T-helper 1 cell (primary cell): ENCODE measurements at regions not wholly inside any gene's neighbourhood (a gene's known extent, or its start where the extent isn't known, plus 50 kb on each side); places are given as distances from the start of the nearest gene placed in this dataset.
"Not testable (repeated sequence)": the region's sequence is repeated elsewhere in the genome, so short reads cannot be mapped to it uniquely, and the experiment has no call there.

ENCODE experiments used
- DNase-seq, 5 donors: peaks; one replicate each; pipeline ENCODE4 v3.0.0-alpha.2; 2012 to 2020

DNA sequence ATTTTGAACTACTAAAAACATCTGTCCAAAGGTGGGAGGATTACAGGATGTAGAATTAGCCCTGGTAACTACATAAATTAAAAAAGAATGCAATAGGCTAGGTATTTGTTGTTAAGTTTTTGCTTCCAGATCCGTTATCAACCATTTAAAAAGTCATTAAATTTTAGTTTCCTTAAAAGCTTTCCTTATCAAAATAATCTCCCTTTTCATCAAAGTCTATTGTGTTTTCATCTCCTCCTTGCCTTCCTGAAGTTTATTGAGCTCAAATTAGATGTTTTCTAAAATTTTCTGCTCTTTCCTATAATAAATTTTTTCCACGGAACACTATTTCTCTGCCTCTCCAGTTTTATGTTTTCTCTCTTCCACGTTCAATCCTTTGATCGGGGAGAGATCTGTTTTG is 108.6 kb downstream of the MEX3B start:
- no peak for DNase-seq

DNA sequence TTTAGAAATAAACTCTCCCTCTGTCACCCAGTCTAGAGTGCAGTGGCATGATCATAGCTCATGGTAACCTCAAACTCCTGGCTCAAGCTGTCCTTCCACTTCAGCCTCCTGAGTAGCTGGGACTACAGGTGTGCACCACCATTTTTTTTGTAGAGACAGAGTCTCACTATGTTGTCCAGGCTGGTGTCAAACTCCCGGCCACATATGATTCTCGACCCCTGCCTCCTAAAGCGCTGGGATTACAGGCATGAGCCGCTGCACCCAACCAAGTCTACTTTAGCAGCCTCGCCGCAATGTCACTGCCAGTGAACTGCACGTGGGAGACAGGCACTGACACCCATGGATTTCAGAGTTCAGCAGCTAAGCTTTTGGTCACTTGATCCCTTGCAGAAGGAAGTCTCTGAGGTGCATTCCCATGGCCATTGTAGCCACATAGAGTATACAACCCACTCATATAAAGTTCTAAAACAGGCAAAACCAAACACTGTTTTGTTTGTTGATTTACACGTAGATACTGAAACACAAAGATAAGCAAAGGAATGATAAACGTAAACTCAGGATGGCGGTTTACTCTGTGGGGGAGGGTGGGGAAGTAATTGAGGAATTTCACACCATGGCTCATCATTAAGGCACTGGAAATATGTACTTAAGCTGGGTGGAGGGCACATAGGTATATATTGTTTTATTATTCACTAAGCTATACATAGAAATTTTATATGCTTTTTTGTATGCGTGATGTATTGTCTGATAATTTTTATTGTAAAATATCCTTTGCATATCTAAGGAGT is 115.0 kb downstream of the MEX3B start:
- no peak for DNase-seq

DNA sequence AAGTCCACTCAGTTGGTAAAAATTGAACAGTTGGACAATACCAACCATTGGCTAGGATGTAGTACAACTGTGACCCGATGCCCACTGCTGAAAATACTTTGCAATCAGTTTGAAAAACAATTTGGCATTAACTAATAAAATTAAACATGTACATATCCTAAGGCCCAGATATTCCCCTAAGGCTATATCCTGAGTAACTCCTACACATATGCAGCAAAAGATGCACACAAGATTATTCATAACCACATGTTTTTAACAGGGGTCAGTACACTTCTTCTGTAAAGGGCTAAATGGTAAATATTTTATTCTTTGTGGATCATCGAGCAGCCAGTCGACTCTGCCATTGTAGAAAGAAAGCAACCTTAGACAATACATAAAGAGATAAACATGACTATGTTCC is 116.3 kb downstream of the MEX3B start:
- DNase-seq: no peak

DNA sequence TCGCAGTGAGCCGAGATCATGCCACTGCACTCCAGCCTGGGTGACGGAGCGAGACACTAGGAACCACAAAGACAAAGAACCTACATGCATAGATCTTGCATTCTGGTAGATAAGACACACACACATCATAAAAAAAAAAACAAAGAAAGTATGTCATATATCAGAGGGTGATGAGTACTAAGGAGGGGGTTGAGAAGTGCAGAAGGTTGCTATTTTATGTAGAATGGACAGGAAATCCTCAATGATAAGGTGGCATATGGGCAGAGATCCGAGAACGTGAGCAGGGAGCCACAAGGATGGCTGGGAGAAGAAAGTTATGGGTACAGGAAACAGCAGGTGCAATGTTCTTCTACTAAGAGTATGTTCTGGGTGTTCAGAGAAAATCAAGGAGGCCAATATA is 118.8 kb downstream of the MEX3B start:
- DNase-seq: no peak

DNA sequence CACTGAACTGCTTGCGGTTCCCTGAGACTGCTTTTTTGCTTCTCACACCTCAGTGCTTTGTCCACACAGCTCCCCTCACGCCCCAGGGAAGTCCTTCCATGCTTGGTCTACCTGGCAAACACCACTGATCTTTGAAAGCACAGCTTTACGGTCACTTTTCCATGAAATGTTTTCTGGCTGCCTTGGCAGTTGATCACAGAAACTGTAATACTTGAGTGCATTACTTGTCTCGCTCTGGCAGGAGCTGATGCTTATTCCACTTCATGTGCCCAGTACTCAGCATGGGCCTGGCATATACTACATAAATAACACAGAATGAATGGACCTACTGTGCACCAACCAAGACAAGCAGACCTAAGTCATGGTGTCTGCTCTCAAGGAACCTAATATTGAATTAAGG is 121.1 kb downstream of the MEX3B start:
- DNase-seq: no peak

DNA sequence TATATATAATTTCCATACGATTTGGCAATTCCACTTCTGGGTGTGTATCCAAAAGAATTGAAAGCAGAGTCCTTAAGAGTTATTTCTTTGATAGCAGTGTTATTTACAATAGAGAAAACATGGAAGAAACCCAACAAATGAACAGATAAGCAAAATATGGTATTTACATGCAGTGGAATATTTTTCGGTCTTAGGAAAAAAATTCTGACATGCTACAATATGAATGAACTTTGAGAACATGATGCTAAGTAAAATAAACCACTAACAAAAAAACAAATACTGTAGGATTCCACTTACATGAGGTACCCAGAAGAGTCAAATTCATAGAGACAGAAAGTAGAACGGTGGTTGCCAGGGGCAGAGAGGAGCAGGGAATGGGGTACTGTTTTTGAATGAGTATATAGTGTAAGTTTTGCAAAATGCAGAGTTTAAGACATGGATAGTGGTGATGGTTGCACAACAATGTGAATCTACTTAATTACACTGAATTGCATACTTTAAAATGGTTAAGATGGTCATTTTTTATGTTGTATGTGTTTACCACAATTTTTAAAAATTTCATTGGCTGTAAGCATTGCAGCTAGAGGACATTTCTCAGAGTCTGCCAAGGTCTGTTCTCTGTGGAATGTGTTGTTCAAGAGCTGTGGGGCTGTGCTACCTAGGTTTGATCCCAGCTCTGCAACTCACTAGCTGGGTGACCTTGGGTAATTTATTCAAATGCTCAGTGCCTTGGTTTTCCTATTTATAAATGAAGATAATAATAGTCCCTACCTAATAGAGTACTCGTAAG is 122.1 kb downstream of the MEX3B start:
- DNase-seq: no peak

DNA sequence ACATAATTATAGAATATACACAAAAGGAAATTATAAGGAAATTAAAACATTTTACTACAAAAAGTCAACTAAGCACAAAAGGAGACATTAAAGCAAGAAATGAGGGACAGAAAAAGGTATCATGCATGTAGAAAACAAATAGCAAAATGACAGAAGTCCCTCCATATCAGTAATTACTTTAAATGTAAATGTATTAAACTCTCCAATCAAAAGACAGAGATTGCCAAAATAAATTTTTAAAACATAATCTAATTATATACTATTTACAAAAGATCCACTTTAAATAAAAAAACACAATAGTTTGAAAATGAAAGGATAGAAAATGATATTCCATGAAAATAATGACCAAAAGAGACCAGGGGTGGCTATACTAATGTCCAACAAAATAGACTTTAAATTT is 123.7 kb downstream of the MEX3B start:
- DNase-seq: no peak

DNA sequence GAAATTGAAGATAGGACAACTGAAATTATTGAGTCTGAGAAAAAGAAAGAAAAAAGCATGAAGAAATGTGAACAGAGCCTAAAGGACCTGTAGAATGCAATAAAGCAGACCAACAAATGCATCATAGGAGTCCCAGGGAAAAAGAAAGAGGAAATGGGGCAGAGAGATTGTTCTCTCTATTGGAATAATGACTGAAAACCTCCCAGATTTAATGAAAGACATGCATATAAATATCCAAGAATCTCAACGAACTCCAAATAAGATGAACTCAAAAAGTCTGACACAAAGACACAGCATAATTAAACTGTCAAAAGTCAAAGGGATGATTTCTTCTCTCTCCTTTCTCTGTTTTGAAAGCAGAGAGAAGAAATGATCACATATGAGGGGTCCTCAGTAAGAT is 124.7 kb downstream of the MEX3B start:
- no peak for DNase-seq

DNA sequence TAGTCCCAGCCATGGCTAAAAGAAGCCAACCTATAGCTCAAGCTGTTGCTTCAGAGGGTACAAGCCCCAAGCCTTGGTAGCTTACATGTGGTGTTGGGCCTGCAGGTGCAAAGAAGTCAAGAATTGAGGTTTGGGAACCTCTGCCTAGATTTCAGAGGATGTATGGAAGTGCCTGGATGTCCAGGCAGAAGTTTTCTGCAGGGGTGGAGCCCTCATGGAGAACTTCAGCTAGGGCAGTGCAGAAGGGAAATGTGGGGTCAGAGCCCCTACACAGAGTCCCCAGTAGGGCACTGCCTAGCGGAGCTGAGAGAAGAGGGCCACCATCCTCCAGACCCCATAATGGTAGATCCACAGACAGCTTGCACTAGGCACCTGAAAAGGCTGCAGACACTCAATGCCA is 127.1 kb downstream of the MEX3B start:
- not testable (repeated sequence) for DNase-seq

DNA sequence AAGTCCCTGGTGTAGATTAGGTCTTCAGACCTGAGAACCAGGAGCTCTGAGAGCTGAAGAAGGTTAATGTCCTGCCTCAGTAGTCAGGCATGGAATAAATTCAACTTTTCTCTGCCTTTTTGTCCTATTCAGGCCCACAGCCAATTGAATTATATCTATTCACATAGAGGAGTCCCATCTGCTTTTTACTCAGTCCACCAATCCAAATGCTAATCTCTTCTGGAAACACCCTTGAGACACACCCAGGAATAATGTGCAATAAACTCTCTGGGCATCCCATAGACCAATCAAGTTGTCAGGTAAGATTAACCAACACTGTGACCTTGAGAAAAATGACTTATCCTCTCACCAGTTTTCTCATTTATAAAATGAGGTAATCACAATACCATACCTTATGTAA is 129.4 kb downstream of the MEX3B start:
- no peak for DNase-seq

DNA sequence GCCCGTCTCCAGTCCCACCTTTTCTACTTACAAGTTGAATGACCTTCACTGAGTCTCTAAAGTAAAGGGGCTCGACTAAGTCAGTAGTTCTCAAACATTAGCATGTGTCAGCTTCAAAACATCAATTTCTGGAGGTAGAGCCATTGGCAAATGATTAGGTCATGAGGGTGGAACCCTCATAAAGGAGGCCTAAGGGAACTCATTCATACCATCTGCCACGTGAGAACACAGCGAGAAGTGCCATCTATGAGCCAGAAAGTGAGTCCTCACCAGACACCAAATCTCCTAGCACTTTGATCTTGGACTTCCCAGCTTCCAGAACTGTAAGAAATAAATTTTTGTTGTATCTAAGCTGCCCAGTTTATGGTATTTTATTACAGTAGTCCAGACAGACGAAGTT is 129.8 kb downstream of the MEX3B start:
- DNase-seq: no peak

DNA sequence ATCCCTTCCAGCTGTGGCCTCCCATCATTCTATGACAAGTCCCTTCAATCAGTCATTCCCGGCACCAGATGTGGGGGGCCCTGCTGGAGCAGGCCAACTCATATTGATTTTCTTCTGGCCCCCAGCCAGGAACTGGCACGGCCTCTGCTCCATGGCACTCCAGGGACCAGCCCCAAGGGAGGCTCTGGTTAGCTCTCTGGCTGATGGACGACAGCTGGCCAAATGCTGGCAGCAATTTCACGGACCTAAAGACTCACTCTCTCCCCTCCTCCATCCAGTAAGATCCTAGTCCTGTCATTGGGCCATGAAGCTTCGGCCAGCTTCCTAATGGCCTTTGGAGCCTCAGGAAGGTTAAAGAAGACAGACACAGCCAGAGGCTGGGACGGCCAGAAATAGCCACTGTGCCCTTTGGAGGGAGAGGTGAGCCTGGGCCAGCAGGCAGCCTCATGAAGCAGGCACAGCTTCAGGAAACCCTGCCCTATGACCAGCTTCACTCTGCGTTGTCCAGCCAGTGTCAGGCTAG is 131.0 kb downstream of the MEX3B start:
- no peak for DNase-seq

DNA sequence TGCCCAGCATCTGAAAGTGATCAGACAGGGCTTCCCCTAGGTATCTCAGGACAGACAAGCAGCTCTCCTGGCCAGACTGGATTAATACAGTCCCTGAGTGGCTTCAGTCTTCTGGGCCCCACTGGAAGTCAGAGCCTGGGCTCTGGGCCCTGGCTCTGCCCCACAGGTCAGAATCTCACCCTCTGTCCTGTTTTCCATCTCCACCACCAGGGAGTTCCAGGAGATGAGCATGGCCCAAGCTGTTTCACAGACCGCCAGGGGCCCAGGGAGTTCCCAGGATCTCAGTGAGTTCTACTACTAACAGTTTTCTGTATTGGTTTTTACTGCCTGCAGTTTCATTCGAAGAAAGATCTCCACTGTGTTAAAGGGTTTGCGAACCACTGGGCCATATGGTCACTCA is 131.5 kb downstream of the MEX3B start:
- DNase-seq: no peak

DNA sequence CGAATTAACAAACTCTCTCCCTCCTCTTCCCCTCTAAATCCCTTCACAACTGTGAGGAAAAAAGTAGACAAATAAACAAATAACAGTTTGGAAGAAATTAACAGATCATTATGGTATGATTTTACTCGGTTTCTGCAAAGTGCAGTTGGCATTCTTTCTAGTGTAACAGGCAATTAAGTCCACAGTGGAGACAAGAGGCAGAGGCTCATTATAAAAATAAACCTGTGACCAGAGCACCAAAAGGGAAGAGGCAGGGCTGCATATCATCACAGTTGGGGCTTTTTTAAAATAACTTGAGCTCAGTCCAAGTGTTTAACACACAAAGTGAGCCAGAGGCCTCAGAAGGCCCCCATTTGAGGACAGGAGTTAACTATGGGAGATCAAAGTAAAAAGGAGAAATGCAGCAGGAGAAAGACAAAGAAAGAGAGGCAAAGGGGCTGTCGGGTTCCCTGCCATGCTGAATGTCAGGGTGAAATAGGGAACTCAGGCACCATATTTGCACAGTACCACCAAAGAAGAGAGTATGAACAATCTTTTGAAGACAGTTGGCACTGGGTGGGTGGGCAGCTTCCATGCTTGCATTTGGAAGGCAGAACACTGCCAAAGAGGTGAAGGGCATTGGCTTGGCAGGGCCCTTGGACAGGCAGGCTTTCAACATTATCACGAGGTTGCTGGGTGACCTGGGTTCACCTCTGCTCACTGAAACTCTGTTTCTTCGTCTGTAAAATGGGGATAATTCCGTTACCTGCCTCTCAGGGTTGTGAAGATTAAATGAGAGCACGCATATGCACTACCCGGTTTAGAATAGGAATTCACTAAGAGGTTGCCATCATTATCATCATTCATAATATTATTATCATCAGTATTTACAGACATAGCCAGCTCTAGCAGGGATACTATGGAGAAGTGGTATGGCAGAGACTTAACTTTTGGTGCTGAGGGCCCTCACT is 134.5 kb downstream of the MEX3B start:
- DNase-seq: no peak

DNA sequence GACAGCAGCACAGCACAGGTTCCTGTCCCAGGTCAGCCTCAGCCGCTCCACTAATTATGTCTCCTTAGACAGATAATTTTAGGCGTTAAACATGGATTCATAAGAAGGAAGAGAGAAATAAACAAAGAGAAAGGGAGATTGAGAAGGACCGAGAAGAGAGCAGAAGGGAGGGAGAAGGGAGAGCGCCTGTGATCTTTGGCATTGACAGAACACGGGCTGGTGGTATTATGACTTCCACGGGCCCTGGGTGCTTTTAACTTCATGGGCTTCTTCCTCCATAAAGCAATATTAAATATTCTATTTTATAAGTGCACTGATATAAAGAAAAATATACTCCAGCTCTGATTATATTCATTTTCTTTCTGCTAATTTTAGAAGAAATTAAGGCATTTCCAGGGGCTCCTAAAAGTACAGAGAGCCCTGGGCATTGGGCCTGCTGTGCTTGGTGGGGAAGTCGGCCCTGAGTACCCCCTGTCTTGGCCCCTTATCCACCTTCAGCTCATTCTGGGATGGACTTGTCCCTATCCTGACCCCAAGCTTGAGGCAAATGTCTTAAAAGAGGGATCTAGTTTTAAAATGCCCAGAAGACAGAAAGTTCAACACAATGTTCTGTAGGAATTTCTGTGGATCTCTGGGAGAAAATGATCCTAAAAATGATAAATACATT is 135.3 kb downstream of the MEX3B start:
- no peak for DNase-seq

DNA sequence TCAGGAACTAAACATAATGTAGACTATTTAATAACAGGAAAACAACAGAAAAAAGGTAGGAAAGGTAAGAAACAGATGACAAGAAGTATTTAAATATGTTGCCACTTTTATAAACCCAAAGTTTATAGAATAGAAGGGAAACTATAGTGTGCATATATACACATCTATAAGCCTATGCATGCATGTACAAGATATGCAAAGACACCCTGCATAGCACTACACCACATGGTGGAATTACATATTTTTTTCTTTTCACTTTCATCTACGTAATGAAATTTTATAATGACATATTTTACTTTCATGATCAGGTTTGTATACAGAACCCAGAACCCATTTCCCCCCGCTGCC is 136.8 kb downstream of the MEX3B start:
- DNase-seq: no peak

DNA sequence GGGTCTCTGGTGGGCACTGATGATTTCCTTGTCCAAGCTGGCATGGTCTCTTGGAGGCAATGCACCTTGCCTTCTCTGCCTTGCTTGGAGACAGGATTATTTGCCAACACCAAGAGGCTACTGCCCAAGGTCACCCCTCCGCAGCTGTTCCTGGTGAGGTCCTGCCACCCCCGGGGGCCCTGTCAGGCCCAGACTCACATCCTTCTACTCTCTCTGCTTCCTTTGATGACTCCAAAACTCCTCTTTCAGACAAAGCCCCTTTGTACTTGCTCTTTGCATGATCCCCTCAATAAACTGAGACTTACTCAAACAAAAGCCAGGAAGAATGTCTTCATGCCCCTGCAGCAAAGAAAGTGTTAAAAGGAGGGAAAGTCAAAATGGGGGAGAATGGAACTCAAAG is 137.7 kb downstream of the MEX3B start:
- no peak for DNase-seq

DNA sequence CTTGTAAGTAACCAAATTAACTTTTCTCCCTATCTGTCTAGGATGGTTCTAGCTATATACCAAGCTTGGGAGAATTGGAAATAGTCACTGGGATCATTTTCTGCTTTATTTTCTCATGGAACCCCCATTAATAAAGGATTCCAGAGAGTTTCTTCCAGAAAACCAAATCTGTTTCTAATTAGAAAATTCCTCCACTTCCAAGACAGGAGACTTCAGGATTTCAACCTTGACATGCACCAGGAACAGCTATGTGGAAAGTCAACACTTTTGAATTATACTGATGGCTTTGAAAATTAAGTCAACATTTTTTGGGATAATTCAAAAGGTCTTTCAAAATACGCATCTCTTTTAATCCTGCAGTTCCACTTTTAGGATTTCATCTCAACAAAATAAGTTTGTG is 138.3 kb downstream of the MEX3B start:
- DNase-seq: no peak

DNA sequence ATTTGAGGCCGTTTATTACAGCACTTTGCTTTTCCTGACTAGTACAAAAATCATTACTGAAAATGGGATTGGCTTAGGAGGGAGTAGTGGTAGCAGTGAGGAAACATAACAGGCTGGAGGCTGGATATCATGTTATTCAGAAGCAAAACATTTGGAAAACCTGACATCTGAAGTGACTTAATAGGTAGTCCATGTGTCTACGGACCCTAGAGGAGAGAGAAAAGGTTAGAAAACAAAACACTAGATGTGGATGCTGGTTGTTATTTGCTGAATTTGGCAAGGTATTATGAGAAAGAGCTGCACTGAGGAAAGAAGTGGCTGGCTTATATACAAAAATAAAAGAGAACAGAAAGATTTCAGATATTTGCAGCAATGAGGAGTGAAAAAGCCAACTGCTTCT is 139.9 kb downstream of the MEX3B start:
- DNase-seq: no peak

DNA sequence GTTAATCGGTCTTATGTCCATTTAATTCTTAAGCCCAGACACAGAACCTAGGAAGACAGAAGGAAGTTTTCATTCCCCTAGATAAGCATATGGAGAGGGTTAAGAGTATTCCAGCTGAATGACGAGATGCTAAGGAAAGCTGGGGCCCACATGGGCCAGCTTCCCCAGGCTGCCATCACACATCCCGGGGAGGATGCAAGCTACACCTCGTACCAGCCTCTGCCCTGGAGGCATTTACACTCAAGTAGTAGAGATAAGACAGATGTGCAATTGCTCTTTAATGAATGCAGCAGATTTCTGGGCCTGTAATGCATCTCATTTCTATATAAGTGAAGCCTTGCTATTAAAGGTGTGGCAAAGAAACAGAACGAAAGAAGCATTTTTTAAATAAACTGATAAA is 144.5 kb downstream of the MEX3B start:
- DNase-seq: no peak

DNA sequence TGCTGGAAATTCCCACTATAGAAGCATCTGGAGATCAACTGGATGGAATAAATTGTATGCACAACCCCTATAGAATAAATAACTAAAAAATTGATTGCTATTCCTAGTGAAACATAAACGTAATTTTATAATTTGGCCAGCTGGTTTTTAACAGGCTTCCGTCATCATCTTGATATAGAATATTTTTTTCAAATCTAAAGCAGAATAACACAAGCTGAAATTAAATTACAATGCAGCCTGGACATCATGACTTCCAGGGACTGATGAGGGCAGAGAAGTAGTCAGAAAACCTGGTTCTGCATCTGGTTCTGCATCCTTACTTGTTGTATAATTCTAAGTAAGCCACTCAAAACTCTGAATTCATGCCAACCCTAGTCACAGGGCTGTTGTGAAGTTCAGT is 146.1 kb downstream of the MEX3B start:
- no peak for DNase-seq

DNA sequence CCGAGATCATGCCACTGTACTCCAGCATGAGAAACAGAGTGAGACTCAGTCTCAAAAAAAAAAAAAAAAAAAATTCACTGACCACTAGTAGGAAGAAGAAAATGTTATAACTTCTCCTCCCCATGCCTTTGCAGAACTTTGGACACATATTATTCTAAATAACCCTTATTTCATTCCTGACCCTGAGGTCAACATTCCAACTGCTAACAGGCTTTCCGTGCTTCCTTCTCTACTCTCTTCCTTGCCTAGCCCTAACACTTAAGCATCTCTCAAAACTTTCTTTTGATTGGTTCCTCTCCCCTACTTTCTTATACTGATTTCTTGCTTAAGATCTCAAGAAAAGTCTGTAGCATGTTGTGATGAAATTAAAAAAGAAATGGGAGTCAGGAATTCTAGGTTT is 146.8 kb downstream of the MEX3B start:
- no peak for DNase-seq
